Stimulated activated naive B cell treated with anti-CD40 and anti-IgM and Interleukin-4, amounts not matched to agents 10 μg/mL and 1 μg/mL and 100 μg/mL, for 72 hours (primary cell): ENCODE measurements at regions not wholly inside any gene's neighbourhood (a gene's known extent, or its start where the extent isn't known, plus 50 kb on each side); places are given as distances from the start of the nearest gene placed in this dataset.
"Not testable (repeated sequence)": the region's sequence is repeated elsewhere in the genome, so short reads cannot be mapped to it uniquely, and the experiment has no call there.

ENCODE experiments used
- ATAC-seq, 2 donors: fragments of 150-1000 bp; cut with Tn5 transposase; replicated peaks; 2 replicates each; pipeline ENCODE4 v1.10.0; 2021; ENCODE audit warnings: moderate library complexity in 1 of 2
- DNase-seq: peaks from one replicate; pipeline ENCODE4 v3.0.0; 2021
- H3K27ac Mint-ChIP-seq: one replicate; pipeline ENCODE4 v1.8.0; 2022; ENCODE audit warnings: mild to moderate bottlenecking, mixed read lengths
- H3K27me3 Mint-ChIP-seq, 2 donors: one replicate each; pipeline ENCODE4 v1.8.0; 2022; ENCODE audit warnings: mixed read lengths in 2 of 2
- H3K36me3 Mint-ChIP-seq, 2 donors: one replicate each; pipeline ENCODE4 v1.8.0; 2022; ENCODE audit warnings: mixed read lengths in 2 of 2, mild to moderate bottlenecking in 1 of 2
- H3K4me1 Mint-ChIP-seq, 2 donors: one replicate each; pipeline ENCODE4 v1.8.0; 2022; ENCODE audit warnings: mixed read lengths in 2 of 2, mild to moderate bottlenecking in 1 of 2
- H3K4me3 Mint-ChIP-seq, 2 donors: one replicate each; pipeline ENCODE4 v1.8.0; 2022; ENCODE audit warnings: mild to moderate bottlenecking in 2 of 2, mixed read lengths in 2 of 2, moderate library complexity in 1 of 2
- H3K9me3 Mint-ChIP-seq, 2 donors: one replicate each; pipeline ENCODE4 v1.8.0; 2022; ENCODE audit warnings: mixed read lengths in 2 of 2, mild to moderate bottlenecking in 1 of 2

GRCh38 chr15:34642247-34642646, 58.8 kb upstream of the GOLGA8B start:
- DNase-seq (no peak), ATAC-seq (no peak)
- Mint-ChIP-seq H3K27me3 (peaks cover 21 to 35% of the 10 kb centered on the region in 2 donors), H3K4me3 (no peak overlapping the region), H3K4me1 (no peaks in the 10 kb centered on the region), H3K27ac (no peak overlapping the region), H3K36me3 (no peaks in the 10 kb centered on the region), H3K9me3 (peaks cover 0 to 2% of the 10 kb centered on the region in 2 donors)

DNA sequence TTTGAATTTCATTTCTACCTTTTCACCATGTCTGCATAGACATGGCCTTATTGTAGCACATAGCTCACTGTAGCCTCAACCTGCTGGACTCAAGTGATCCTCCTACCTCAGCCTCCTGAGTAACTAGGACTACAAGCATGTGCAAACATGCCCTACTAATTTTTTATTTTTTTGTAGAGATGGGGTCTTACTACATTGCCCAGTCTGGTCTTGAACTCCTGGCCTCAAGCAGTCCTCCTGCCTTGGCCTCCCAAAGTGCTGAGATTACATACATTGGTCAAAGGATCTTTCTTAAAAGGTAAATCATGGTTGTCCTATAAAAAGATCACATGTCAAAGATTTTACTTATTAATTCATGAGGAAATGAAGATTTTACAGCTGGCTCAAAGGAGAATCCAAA, 57.2 kb upstream of the GOLGA8B start:
- Mint-ChIP-seq H3K4me1 (no peaks in the 10 kb centered on the region), H3K27me3 (peaks cover 17 to 32% of the 10 kb centered on the region in 2 donors), H3K36me3 (no peaks in the 10 kb centered on the region), H3K4me3 (no peak overlapping the region), H3K9me3 (peaks cover 0 to 2% of the 10 kb centered on the region in 2 donors), H3K27ac (no peak overlapping the region)
- ATAC-seq (no peak), DNase-seq (no peak)

GRCh38 chr15:34637305-34637704, 53.9 kb upstream of the GOLGA8B start:
- Mint-ChIP-seq H3K27ac (no peak overlapping the region), H3K4me1 (no peaks in the 10 kb centered on the region), H3K9me3 (peaks cover 3 to 6% of the 10 kb centered on the region in 2 donors), H3K4me3 (no peak overlapping the region), H3K27me3 (peaks cover 11 to 30% of the 10 kb centered on the region in 2 donors), H3K36me3 (no peaks in the 10 kb centered on the region)
- ATAC-seq (no peak), DNase-seq (no peak)

GRCh38 chr15:34633602-34634001, 50.2 kb upstream of the GOLGA8B start:
- H3K4me3 Mint-ChIP-seq, ATAC-seq, H3K36me3 Mint-ChIP-seq, DNase-seq, H3K9me3 Mint-ChIP-seq, H3K4me1 Mint-ChIP-seq, H3K27ac Mint-ChIP-seq: not testable (repeated sequence)
- H3K27me3 Mint-ChIP-seq: peaks cover 7 to 25% of the 10 kb centered on the region in 2 donors
